ENCODE measurements at regions not wholly inside any gene's neighbourhood (a gene's known extent, or its start where the extent isn't known, plus 50 kb on each side); places are given as distances from the start of the nearest gene placed in this dataset.

- TF ChIP-seq CTCF (conservative IDR thresholded peaks at IDR 0.05; ENCODE audit: low read depth, low read length) (no peak), EZH2 (IDR thresholded peaks at IDR 0.05; ENCODE audit: low read length, unreplicated experiment) (no peak), EZH2phosphoT487 (IDR thresholded peaks at IDR 0.05; ENCODE audit: borderline replicate concordance, low read length) (no peak)
Observed at GRCh38 chr1:5707566-5708345, 284.5 kb downstream of the NPHP4 start.
